SJSA1 (cell line): ENCODE measurements at regions not wholly inside any gene's neighbourhood (a gene's known extent, or its start where the extent isn't known, plus 50 kb on each side); places are given as distances from the start of the nearest gene placed in this dataset.
A peak's percentile ranks its signal among the peaks of the same experiment; 100 is the strongest.

ENCODE experiments used
- DNase-seq, 2 experiments: peaks; one replicate each; pipeline ENCODE4 v3.0.0-alpha.2; 2015 to 2020; ENCODE audit warnings: low spot score in 2 of 2, low read depth in 1 of 2
- H3K27ac ChIP-seq: fragments of 250-450 bp; sonication (Bioruptor Pico); 2 replicates; pipeline ENCODE4 v1.5.1; 2020; ENCODE audit warnings: mild to moderate bottlenecking, moderate library complexity
- H3K27me3 ChIP-seq: fragments of 250-450 bp; sonication (Bioruptor Pico); replicated peaks from 2 replicates; pipeline ENCODE4 v1.5.1; 2020; ENCODE audit warnings: mild to moderate bottlenecking, moderate library complexity
- H3K36me3 ChIP-seq: fragments of 250-450 bp; sonication (Bioruptor Pico); 2 replicates; pipeline ENCODE4 v1.5.1; 2020; ENCODE audit warnings: mild to moderate bottlenecking
- H3K4me1 ChIP-seq: fragments of 250-450 bp; sonication (Bioruptor Pico); replicated peaks from 2 replicates; pipeline ENCODE4 v1.6.1; 2021; ENCODE audit warnings: mild to moderate bottlenecking
- H3K4me3 ChIP-seq: fragments of 250-450 bp; sonication (Bioruptor Pico); 2 replicates; pipeline ENCODE4 v1.5.1; 2020; ENCODE audit warnings: mild to moderate bottlenecking
- H3K9me3 ChIP-seq: fragments of 250-450 bp; sonication (Bioruptor Pico); replicated peaks from 2 replicates; pipeline ENCODE4 v1.5.1; 2020; ENCODE audit warnings: mild to moderate bottlenecking

DNA sequence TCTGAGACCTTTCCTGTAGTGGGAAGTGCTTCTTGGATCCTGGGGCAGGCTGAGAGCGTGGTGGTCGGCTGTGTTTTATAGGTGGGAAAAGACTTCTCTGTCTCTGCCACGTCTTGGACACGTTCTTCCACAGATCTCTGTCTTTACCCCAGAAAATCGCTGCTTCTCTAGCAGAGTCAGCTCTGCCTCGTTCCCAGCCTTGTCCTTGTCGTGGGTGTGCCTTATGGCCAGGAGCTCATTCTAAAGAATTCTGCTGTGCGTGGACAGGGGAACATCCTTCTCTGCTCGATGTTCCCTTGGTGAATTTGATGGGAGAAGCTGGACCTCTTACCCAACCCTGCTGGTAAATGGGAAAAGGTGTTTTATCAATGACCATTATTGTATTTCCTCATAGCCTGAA lies 433.1 kb upstream of the C2CD4B start:
- Histone ChIP-seq H3K4me3 (no peak overlapping the region), H3K27ac (no peak overlapping the region), H3K27me3 (no peaks in the 10 kb centered on the region), H3K36me3 (no peaks in the 10 kb centered on the region), H3K9me3 (no peaks in the 10 kb centered on the region), H3K4me1 (peaks cover 45% of the 10 kb centered on the region)
- no peak for DNase-seq

DNA sequence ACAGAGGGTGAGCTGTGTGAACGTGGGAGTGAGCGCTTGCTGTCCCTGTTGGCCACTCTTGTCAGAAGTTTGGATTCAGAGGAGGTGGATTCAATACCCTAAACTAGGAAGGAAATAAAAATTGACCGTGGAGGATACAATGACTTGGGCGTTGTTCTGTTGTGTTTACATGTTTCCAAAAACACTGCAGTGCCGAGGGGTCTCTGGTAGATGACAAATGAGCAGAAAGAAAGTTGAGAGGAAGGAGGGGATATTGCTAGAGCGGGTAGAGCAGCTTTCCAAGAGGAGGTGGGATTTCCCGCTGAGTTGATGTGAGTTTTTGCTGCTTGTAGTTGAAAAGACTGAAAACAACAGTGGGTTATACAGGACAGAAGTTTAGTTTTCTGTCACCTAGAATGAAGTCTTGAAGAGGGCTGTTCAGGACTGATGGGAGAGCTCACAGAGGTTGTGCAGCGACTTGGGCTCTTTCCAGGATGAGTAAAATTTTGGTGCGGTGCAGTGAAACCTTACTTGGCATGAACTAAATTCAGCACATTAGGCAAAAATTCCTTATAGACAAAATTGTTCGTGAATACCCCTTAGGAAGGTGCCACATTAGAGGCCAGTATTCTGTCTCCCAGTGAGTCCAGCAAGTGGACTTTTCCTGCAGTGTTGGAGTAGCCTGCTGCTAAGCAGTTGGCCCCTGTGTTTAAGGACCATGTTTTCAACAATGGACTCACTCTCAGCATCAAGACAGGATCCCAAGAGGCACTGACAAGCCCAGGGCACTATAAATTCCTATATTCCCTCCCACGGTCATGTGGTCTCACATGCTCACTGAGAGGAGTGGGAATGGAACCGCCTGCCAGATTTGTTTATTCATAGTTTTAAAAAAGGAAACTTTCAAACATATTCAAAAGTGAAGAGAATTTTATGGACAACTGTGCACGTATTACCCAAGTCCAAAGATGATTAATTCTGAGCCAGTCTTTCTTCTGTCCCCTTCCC lies 435.0 kb upstream of the C2CD4B start:
- H3K27ac ChIP-seq, result no peak overlapping the region
- H3K36me3 ChIP-seq, result no peaks in the 10 kb centered on the region
- no peaks in the 10 kb centered on the region for H3K9me3 ChIP-seq
- DNase-seq, result no peak
- H3K4me1 ChIP-seq, result peaks cover 40% of the 10 kb centered on the region
- H3K4me3 ChIP-seq, result no peak overlapping the region
- no peaks in the 10 kb centered on the region for H3K27me3 ChIP-seq

- DNase-seq, result peak in 1 of 2 experiments; percentile 50
- Histone ChIP-seq H3K4me1 (peaks cover 54% of the 10 kb centered on the region), H3K4me3 (no peak overlapping the region), H3K9me3 (peaks cover 7% of the 10 kb centered on the region), H3K36me3 (peaks cover 4% of the 10 kb centered on the region; the same call in 1 of the 2 replicates), H3K27me3 (no peaks in the 10 kb centered on the region), H3K27ac (peak overlapping the region; percentile 38)
Observed at GRCh38 chr15:62601777-62602545, 436.9 kb upstream of the C2CD4B start.

DNA sequence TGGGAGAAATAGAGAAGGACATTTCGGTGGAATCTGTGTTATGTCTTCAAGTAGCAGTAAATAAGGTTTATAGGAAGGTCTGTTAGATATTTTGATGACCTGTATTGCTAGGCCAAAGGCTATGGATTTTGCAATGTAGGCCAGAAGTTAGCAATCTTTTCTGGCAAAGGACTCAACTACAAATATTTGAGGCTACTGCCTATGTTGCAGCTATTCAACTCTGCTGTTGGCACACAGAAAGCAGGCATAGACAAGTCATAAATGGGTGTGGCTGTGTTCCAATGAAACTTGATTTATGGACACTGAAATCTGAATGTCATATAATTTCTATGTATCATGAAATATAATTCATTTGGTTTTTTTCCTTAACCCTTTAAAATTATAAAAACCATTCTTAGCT lies 438.7 kb upstream of the C2CD4B start:
- Histone ChIP-seq H3K9me3 (peaks cover 7% of the 10 kb centered on the region), H3K36me3 (peaks cover 4% of the 10 kb centered on the region; the same call in 1 of the 2 replicates), H3K4me3 (no peak overlapping the region), H3K27me3 (no peaks in the 10 kb centered on the region), H3K27ac (no peak overlapping the region; the same call in 1 of the 2 replicates), H3K4me1 (peaks cover 62% of the 10 kb centered on the region)
- no peak for DNase-seq

GRCh38 chr15:62605282-62605681 lies 437.3 kb upstream of the TPM1 start:
- Histone ChIP-seq H3K9me3 (peaks cover 7% of the 10 kb centered on the region), H3K4me3 (no peak overlapping the region), H3K36me3 (peaks cover 4% of the 10 kb centered on the region; the same call in 1 of the 2 replicates), H3K27ac (peak overlapping the region; percentile 28), H3K27me3 (no peaks in the 10 kb centered on the region), H3K4me1 (peaks cover 53% of the 10 kb centered on the region)
- DNase-seq, result no peak

GRCh38 chr15:62606376-62607113 lies 436.0 kb upstream of the TPM1 start:
- Histone ChIP-seq H3K4me1 (peaks cover 41% of the 10 kb centered on the region), H3K36me3 (peaks cover 4% of the 10 kb centered on the region; the same call in 1 of the 2 replicates), H3K27ac (peak overlapping the region; percentile 69), H3K27me3 (no peaks in the 10 kb centered on the region), H3K9me3 (peaks cover 7% of the 10 kb centered on the region), H3K4me3 (no peak overlapping the region)
- peak; percentile 85 to 95 for DNase-seq

DNA sequence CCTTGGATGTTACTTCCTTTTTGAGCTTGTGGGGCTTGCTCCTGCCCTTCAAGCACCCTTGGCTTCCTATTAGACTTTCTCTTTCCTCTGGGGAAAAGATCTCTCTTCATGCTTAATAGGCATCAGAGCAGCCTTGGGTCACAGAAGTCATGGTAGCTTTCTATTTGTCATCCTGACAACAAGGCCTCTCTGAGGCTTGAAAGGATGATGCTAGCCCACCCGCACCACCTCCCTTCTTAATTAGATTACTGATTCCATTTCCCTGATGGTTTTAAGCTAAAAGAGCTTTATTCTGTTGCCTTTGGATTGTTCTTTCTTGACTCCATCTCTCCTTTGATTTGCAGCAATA lies 435.5 kb upstream of the TPM1 start:
- H3K4me3 ChIP-seq, result no peak overlapping the region
- H3K4me1 ChIP-seq, result peaks cover 36% of the 10 kb centered on the region
- peak overlapping the region; percentile 69 for H3K27ac ChIP-seq
- peaks cover 7% of the 10 kb centered on the region for H3K9me3 ChIP-seq
- H3K36me3 ChIP-seq, result peaks cover 4% of the 10 kb centered on the region; the same call in 1 of the 2 replicates
- DNase-seq, result no peak
- no peaks in the 10 kb centered on the region for H3K27me3 ChIP-seq

GRCh38 chr15:62607643-62608042 lies 434.9 kb upstream of the TPM1 start:
- peaks cover 7% of the 10 kb centered on the region for H3K9me3 ChIP-seq
- no peak overlapping the region for H3K4me3 ChIP-seq
- H3K27me3 ChIP-seq, result no peaks in the 10 kb centered on the region
- peaks cover 4% of the 10 kb centered on the region; the same call in 1 of the 2 replicates for H3K36me3 ChIP-seq
- H3K4me1 ChIP-seq, result peaks cover 31% of the 10 kb centered on the region
- DNase-seq, result no peak
- H3K27ac ChIP-seq, result peak overlapping the region; percentile 69

DNA sequence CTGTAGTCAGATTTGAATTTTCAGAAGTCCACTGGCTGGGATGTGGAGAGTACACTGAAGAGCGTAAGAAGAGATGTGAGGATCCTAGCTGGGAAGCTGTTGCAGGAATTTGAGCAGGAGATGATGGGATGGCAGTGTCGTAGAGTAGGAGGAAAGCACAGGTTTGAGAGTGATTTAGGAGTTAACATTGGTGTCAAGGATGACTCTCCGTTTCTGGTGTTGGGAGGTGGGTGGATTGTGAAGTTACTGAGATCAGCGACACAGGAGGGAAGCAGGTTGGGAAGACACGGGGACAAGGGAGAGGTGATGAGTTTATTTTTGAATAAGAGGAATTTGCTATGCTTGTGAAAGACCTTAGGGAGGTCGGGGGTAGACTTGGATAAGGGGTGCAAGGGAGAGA lies 434.2 kb upstream of the TPM1 start:
- no peaks in the 10 kb centered on the region for H3K27me3 ChIP-seq
- DNase-seq, result no peak
- peaks cover 31% of the 10 kb centered on the region for H3K4me1 ChIP-seq
- peaks cover 4% of the 10 kb centered on the region; the same call in 1 of the 2 replicates for H3K36me3 ChIP-seq
- H3K4me3 ChIP-seq, result no peak overlapping the region
- no peak overlapping the region for H3K27ac ChIP-seq
- peaks cover 7% of the 10 kb centered on the region for H3K9me3 ChIP-seq

- Histone ChIP-seq H3K36me3 (peaks cover 4% of the 10 kb centered on the region; the same call in 1 of the 2 replicates), H3K27ac (no peak overlapping the region), H3K9me3 (peaks cover 6% of the 10 kb centered on the region), H3K4me3 (no peak overlapping the region), H3K4me1 (peaks cover 21% of the 10 kb centered on the region), H3K27me3 (no peaks in the 10 kb centered on the region)
- no peak for DNase-seq
Observed at GRCh38 chr15:62610265-62610869, 432.2 kb upstream of the TPM1 start.

DNA sequence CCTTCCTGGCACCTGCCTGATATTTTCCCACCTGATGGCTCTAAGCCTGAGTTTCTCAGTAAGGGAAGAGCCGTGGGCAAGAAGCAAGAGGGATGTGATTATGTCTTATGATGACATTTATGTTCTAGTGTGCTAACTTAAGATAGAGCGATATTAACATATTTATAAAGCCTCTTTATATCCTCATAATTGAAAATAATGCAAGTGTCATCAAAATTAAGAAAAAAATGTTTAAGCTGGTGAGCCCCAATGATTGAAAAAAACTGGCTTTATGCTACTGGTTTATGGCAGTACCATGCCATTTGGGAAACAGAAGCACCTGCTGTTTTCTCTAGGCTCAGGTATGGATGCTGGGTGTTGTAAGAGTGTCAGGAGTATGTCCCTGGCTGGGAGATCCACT lies 431.5 kb upstream of the TPM1 start:
- no peak overlapping the region for H3K27ac ChIP-seq

DNA sequence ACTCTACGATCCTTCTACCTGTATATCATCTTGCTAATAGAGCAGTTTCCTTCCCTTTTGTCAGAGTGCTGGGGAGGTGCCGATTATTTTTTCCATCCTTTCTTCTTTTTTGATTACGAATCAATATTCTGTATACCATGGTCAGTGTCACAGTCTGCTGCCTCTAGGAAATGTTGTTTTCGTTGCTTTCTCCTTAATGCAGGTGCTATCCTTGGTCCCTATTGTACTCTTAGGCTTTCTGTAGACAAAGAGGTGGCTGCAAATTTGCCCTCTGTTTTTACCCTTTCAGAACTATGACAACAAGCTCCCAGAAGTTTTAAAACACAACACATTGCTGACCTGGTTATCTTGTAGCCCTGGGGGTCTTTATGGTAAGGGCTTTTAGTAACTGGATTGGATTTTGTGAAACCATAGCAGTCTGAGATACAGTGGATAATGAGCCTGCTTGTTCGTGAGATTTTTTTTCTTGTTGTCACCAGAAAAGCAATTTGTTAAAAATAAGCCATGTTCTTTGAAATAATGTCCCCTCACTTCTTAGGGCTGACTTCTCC lies 430.3 kb upstream of the TPM1 start:
- H3K9me3 ChIP-seq, result no peaks in the 10 kb centered on the region
- no peak for DNase-seq
- no peak overlapping the region for H3K4me3 ChIP-seq
- H3K4me1 ChIP-seq, result peaks cover 8% of the 10 kb centered on the region
- no peaks in the 10 kb centered on the region for H3K36me3 ChIP-seq
- no peak overlapping the region for H3K27ac ChIP-seq
- H3K27me3 ChIP-seq, result no peaks in the 10 kb centered on the region

More for the DNA sequence above, 431.5 kb upstream of the TPM1 start:
- Histone ChIP-seq H3K4me1 (peaks cover 15% of the 10 kb centered on the region), H3K4me3 (no peak overlapping the region), H3K9me3 (no peaks in the 10 kb centered on the region), H3K36me3 (no peaks in the 10 kb centered on the region), H3K27me3 (no peaks in the 10 kb centered on the region)
- no peak for DNase-seq

GRCh38 chr15:62612771-62613170 lies 429.8 kb upstream of the TPM1 start:
- Histone ChIP-seq H3K9me3 (no peaks in the 10 kb centered on the region), H3K36me3 (no peaks in the 10 kb centered on the region), H3K27ac (no peak overlapping the region), H3K4me3 (no peak overlapping the region), H3K4me1 (peaks cover 8% of the 10 kb centered on the region), H3K27me3 (no peaks in the 10 kb centered on the region)
- DNase-seq, result no peak
